Stimulated activated memory B cell treated with anti-CD40 and anti-IgM and Interleukin-4, amounts not matched to agents 10 μg/mL and 1 μg/mL and 100 μg/mL, for 72 hours (primary cell): ENCODE measurements at regions not wholly inside any gene's neighbourhood (a gene's known extent, or its start where the extent isn't known, plus 50 kb on each side); places are given as distances from the start of the nearest gene placed in this dataset.
"Not testable (repeated sequence)": the region's sequence is repeated elsewhere in the genome, so short reads cannot be mapped to it uniquely, and the experiment has no call there.

Experiments
- ATAC-seq: fragments of 150-1000 bp; cut with Tn5 transposase; 2 replicates; pipeline ENCODE4 v1.10.0; 2021
- H3K27ac Mint-ChIP-seq: one replicate; pipeline ENCODE4 v1.8.0; 2022; ENCODE audit warnings: mild to moderate bottlenecking, mixed read lengths
- H3K27me3 Mint-ChIP-seq: one replicate; pipeline ENCODE4 v1.8.0; 2022; ENCODE audit warnings: mixed read lengths
- H3K36me3 Mint-ChIP-seq: one replicate; pipeline ENCODE4 v1.8.0; 2022; ENCODE audit warnings: mixed read lengths
- H3K4me1 Mint-ChIP-seq: one replicate; pipeline ENCODE4 v1.8.0; 2022; ENCODE audit warnings: mixed read lengths
- H3K4me3 Mint-ChIP-seq: one replicate; pipeline ENCODE4 v1.8.0; 2022; ENCODE audit warnings: mild to moderate bottlenecking, moderate library complexity, mixed read lengths
- H3K9me3 Mint-ChIP-seq: one replicate; pipeline ENCODE4 v1.8.0; 2022; ENCODE audit warnings: mixed read lengths

GRCh38 chr1:146763234-146763633, 174.9 kb upstream of the NBPF12 start:
- H3K4me1 Mint-ChIP-seq, H3K4me3 Mint-ChIP-seq, H3K27ac Mint-ChIP-seq, ATAC-seq, H3K9me3 Mint-ChIP-seq, H3K36me3 Mint-ChIP-seq: not testable (repeated sequence)
- peaks cover 12% of the 10 kb centered on the region for H3K27me3 Mint-ChIP-seq

- not testable (repeated sequence) for H3K4me3 Mint-ChIP-seq, H3K4me1 Mint-ChIP-seq, H3K27ac Mint-ChIP-seq, H3K27me3 Mint-ChIP-seq, H3K36me3 Mint-ChIP-seq, ATAC-seq, H3K9me3 Mint-ChIP-seq
These were observed 181.3 kb upstream of the NBPF12 start for GRCh38 chr1:146756858-146757257.

GRCh38 chr1:146748686-146749085, 189.4 kb upstream of the NBPF12 start:
- H3K4me3 Mint-ChIP-seq, H3K27ac Mint-ChIP-seq, ATAC-seq, H3K4me1 Mint-ChIP-seq, H3K27me3 Mint-ChIP-seq, H3K36me3 Mint-ChIP-seq, H3K9me3 Mint-ChIP-seq: not testable (repeated sequence)

GRCh38 chr1:146731981-146732680, 206.0 kb upstream of the NBPF12 start:
- H3K9me3 Mint-ChIP-seq, H3K27me3 Mint-ChIP-seq, H3K4me1 Mint-ChIP-seq, H3K4me3 Mint-ChIP-seq, H3K36me3 Mint-ChIP-seq, ATAC-seq, H3K27ac Mint-ChIP-seq: not testable (repeated sequence)

GRCh38 chr1:146729642-146730344, 208.3 kb upstream of the NBPF12 start:
- H3K9me3 Mint-ChIP-seq, H3K27me3 Mint-ChIP-seq, H3K4me3 Mint-ChIP-seq, H3K4me1 Mint-ChIP-seq, H3K27ac Mint-ChIP-seq, H3K36me3 Mint-ChIP-seq, ATAC-seq: not testable (repeated sequence)

- H3K27me3 Mint-ChIP-seq, H3K4me1 Mint-ChIP-seq: not testable (repeated sequence)
- peak; percentile 20 for ATAC-seq
These were observed 223.1 kb upstream of the NBPF12 start for GRCh38 chr1:146715054-146715453.

GRCh38 chr1:146710838-146711521, 227.1 kb upstream of the NBPF12 start:
- H3K9me3 Mint-ChIP-seq, ATAC-seq, H3K4me1 Mint-ChIP-seq, H3K4me3 Mint-ChIP-seq, H3K27me3 Mint-ChIP-seq, H3K36me3 Mint-ChIP-seq, H3K27ac Mint-ChIP-seq: not testable (repeated sequence)

More at GRCh38 chr1:146715054-146715453, 223.1 kb upstream of the NBPF12 start:
- not testable (repeated sequence) for H3K27ac Mint-ChIP-seq, H3K4me3 Mint-ChIP-seq, H3K36me3 Mint-ChIP-seq, H3K9me3 Mint-ChIP-seq

GRCh38 chr1:146709302-146709701, 228.8 kb upstream of the NBPF12 start:
- ATAC-seq, H3K9me3 Mint-ChIP-seq, H3K4me3 Mint-ChIP-seq, H3K4me1 Mint-ChIP-seq, H3K27ac Mint-ChIP-seq, H3K36me3 Mint-ChIP-seq, H3K27me3 Mint-ChIP-seq: not testable (repeated sequence)

- H3K36me3 Mint-ChIP-seq, H3K4me3 Mint-ChIP-seq, H3K27ac Mint-ChIP-seq, ATAC-seq, H3K9me3 Mint-ChIP-seq, H3K4me1 Mint-ChIP-seq, H3K27me3 Mint-ChIP-seq: not testable (repeated sequence)
These were observed 233.9 kb upstream of the NBPF12 start for GRCh38 chr1:146704162-146704724.

- H3K4me1 Mint-ChIP-seq, H3K36me3 Mint-ChIP-seq, ATAC-seq, H3K27ac Mint-ChIP-seq, H3K4me3 Mint-ChIP-seq, H3K27me3 Mint-ChIP-seq, H3K9me3 Mint-ChIP-seq: not testable (repeated sequence)
These were observed 236.8 kb upstream of the NBPF12 start for GRCh38 chr1:146701320-146701719.

- H3K9me3 Mint-ChIP-seq, H3K4me1 Mint-ChIP-seq, H3K27ac Mint-ChIP-seq, H3K4me3 Mint-ChIP-seq, H3K27me3 Mint-ChIP-seq, ATAC-seq, H3K36me3 Mint-ChIP-seq: not testable (repeated sequence)
These were observed 242.7 kb upstream of the NBPF12 start for GRCh38 chr1:146695388-146695787.

GRCh38 chr1:146691798-146692197, 246.3 kb upstream of the NBPF12 start:
- ATAC-seq, H3K27me3 Mint-ChIP-seq, H3K27ac Mint-ChIP-seq, H3K36me3 Mint-ChIP-seq, H3K4me1 Mint-ChIP-seq, H3K4me3 Mint-ChIP-seq, H3K9me3 Mint-ChIP-seq: not testable (repeated sequence)

GRCh38 chr1:146688893-146689292, 249.2 kb upstream of the NBPF12 start:
- not testable (repeated sequence) for H3K4me1 Mint-ChIP-seq, H3K36me3 Mint-ChIP-seq, H3K27ac Mint-ChIP-seq, H3K9me3 Mint-ChIP-seq, H3K27me3 Mint-ChIP-seq, ATAC-seq, H3K4me3 Mint-ChIP-seq

GRCh38 chr1:146686777-146687366, 251.3 kb upstream of the NBPF12 start:
- not testable (repeated sequence) for H3K27me3 Mint-ChIP-seq, ATAC-seq, H3K36me3 Mint-ChIP-seq, H3K4me1 Mint-ChIP-seq, H3K4me3 Mint-ChIP-seq, H3K9me3 Mint-ChIP-seq, H3K27ac Mint-ChIP-seq

GRCh38 chr1:146683126-146683429, 255.0 kb upstream of the NBPF12 start:
- not testable (repeated sequence) for H3K9me3 Mint-ChIP-seq, H3K4me1 Mint-ChIP-seq, ATAC-seq, H3K36me3 Mint-ChIP-seq, H3K27me3 Mint-ChIP-seq, H3K27ac Mint-ChIP-seq, H3K4me3 Mint-ChIP-seq
